IMR-90 (cell line): ENCODE measurements at regions not wholly inside any gene's neighbourhood (a gene's known extent, or its start where the extent isn't known, plus 50 kb on each side); places are given as distances from the start of the nearest gene placed in this dataset.

ENCODE experiments used
- ATAC-seq: fragments of 200-7000 bp; cut with Tn5 transposase; 2 replicates; pipeline ENCODE4 v1.9.1; 2020; ENCODE audit warnings: low read depth, mild to moderate bottlenecking, moderate library complexity
- BruUV-seq: library from RNA; stranded (reverse); fragments of 400-500 nt; replicated peaks from 2 replicates; lab custom pipeline; 2021; lab: Mats Ljungman, UMichigan
- CTCF ChIA-PET: fragments of 300-600 bp; formaldehyde crosslinking; extraction: SDS; loops from one replicate; lab custom pipeline; 2021; ENCODE audit warnings: antibody characterized with exemption; lab: Yijun Ruan, JAX
- POLR2A ChIA-PET: fragments of 300-600 bp; sonication (Branson Sonifier 250); formaldehyde crosslinking; loops from one replicate; lab custom pipeline; 2022; ENCODE audit warnings: antibody characterized with exemption; ENCODE audit not compliant: unreplicated experiment; lab: Charles Lee
- DNase-seq: peaks from one replicate; pipeline ENCODE4 v3.0.0; 2013
- H2AFZ ChIP-seq: replicated peaks from 2 replicates; pipeline ENCODE3; 2013; ENCODE audit warnings: low read length, mild to moderate bottlenecking; ENCODE audit not compliant: poor library complexity
- H2AK5ac ChIP-seq: 2 replicates; pipeline ENCODE4 v1.6.1; 2013; ENCODE audit warnings: low read depth, low read length, inconsistent platforms
- H2AK9ac ChIP-seq: replicated peaks from 2 replicates; pipeline ENCODE3; 2013; ENCODE audit warnings: mild to moderate bottlenecking, low read depth, low read length, moderate library complexity; ENCODE audit not compliant: poor library complexity
- H2BK120ac ChIP-seq: 2 replicates; pipeline ENCODE4 v1.6.1; 2013; ENCODE audit warnings: low read depth, low read length, inconsistent platforms
- H2BK15ac ChIP-seq: 3 replicates; pipeline ENCODE4 v1.6.1; 2013; ENCODE audit warnings: low read depth, low read length, inconsistent platforms
- H2BK20ac ChIP-seq: 2 replicates; pipeline ENCODE4 v1.6.1; 2013; ENCODE audit warnings: low read depth, mild to moderate bottlenecking, inconsistent platforms, low read length, moderate library complexity
- H2BK5ac ChIP-seq: 2 replicates; pipeline ENCODE4 v1.6.1; 2013; ENCODE audit warnings: mild to moderate bottlenecking, low read depth, low read length, inconsistent platforms; ENCODE audit not compliant: poor library complexity, severe bottlenecking
- H3K14ac ChIP-seq: replicated peaks from 2 replicates; pipeline ENCODE4 v1.6.1; 2013; ENCODE audit warnings: low read depth, low read length, inconsistent platforms
- H3K18ac ChIP-seq: 2 replicates; pipeline ENCODE4 v1.6.1; 2013; ENCODE audit warnings: low read depth, low read length, control low read depth
- H3K23ac ChIP-seq: 2 replicates; pipeline ENCODE4 v1.6.1; 2013; ENCODE audit warnings: low read depth, low read length, inconsistent platforms
- H3K27ac ChIP-seq: 2 replicates; pipeline ENCODE4 v1.5.1; 2013; ENCODE audit warnings: mild to moderate bottlenecking, control low read depth, low read length; ENCODE audit not compliant: insufficient read depth
- H3K27me3 ChIP-seq: 2 replicates; pipeline ENCODE4 v1.6.1; 2013; ENCODE audit warnings: low read length; ENCODE audit not compliant: control insufficient read depth, insufficient read depth
- H3K36me3 ChIP-seq: 2 replicates; pipeline ENCODE4 v1.6.1; 2013; ENCODE audit warnings: low read length, mixed read lengths; ENCODE audit not compliant: control insufficient read depth, insufficient read depth
- H3K4ac ChIP-seq: 2 replicates; pipeline ENCODE4 v1.6.1; 2013; ENCODE audit warnings: low read depth, low read length, inconsistent platforms
- H3K4me1 ChIP-seq: 2 replicates; pipeline ENCODE4 v1.6.1; 2013; ENCODE audit warnings: low read length, mixed read lengths; ENCODE audit not compliant: control insufficient read depth, insufficient read depth
- H3K4me2 ChIP-seq: 2 replicates; pipeline ENCODE4 v1.6.1; 2013; ENCODE audit warnings: low read depth, mild to moderate bottlenecking, control low read depth, low read length, moderate library complexity
- H3K4me3 ChIP-seq: 2 replicates; pipeline ENCODE4 v1.5.1; 2013; ENCODE audit warnings: low read depth, mild to moderate bottlenecking, control low read depth, low read length, moderate library complexity; ENCODE audit not compliant: insufficient read depth
- H3K56ac ChIP-seq: 2 replicates; pipeline ENCODE4 v1.6.1; 2013; ENCODE audit warnings: low read length, inconsistent platforms; ENCODE audit not compliant: insufficient read depth; ENCODE audit errors: extremely low read depth
- H3K79me1 ChIP-seq, 2 experiments: 2 replicates each; pipeline ENCODE4 v1.6.1; 2013; ENCODE audit warnings: low read length in 2 of 2, inconsistent platforms in 1 of 2, low read depth in 1 of 2
- H3K9ac ChIP-seq: 2 replicates; pipeline ENCODE4 v1.6.1; 2013; ENCODE audit warnings: low read depth, low read length, control low read depth
- H3K9me1 ChIP-seq: 2 replicates; pipeline ENCODE4 v1.6.1; 2013; ENCODE audit warnings: low read length, inconsistent platforms; ENCODE audit not compliant: insufficient read depth
- H3K9me3 ChIP-seq: 2 replicates; pipeline ENCODE4 v1.6.1; 2013; ENCODE audit warnings: low read length; ENCODE audit not compliant: control insufficient read depth, insufficient read depth
- H4K20me1 ChIP-seq: 2 replicates; pipeline ENCODE4 v1.6.1; 2013; ENCODE audit warnings: low read length, inconsistent platforms; ENCODE audit not compliant: insufficient read depth
- H4K5ac ChIP-seq: 2 replicates; pipeline ENCODE4 v1.6.1; 2013; ENCODE audit warnings: mild to moderate bottlenecking, low read depth, low read length, control low read depth
- H4K8ac ChIP-seq, 2 experiments: 2 replicates each; pipeline ENCODE4 v1.6.1; 2013; ENCODE audit warnings: low read depth in 2 of 2, low read length in 2 of 2, control low read depth in 1 of 2, inconsistent platforms in 1 of 2
- H4K91ac ChIP-seq: 2 replicates; pipeline ENCODE4 v1.6.1; 2013; ENCODE audit warnings: low read depth, low read length, inconsistent platforms; ENCODE audit not compliant: insufficient read depth
- CEBPB ChIP-seq: IDR thresholded peaks from 2 replicates; pipeline ENCODE4 v1.6.1; 2012; ENCODE audit warnings: low read depth, low read length, improper control_type of control experiment
- CHD1 ChIP-seq: IDR thresholded peaks from 2 replicates; pipeline ENCODE4 v1.6.1; 2012; ENCODE audit warnings: low read depth, low read length, improper control_type of control experiment
- FOS ChIP-seq: fragments of 150-350 bp; IDR thresholded peaks from 2 replicates; pipeline ENCODE4 v1.6.1; 2016; ENCODE audit warnings: low read depth, low read length
- MAFK ChIP-seq: IDR thresholded peaks from 2 replicates; pipeline ENCODE4 v1.6.1; 2012; ENCODE audit warnings: low read depth, low read length, improper control_type of control experiment
- MAZ ChIP-seq: IDR thresholded peaks from 2 replicates; pipeline ENCODE4 v1.6.1; 2012; ENCODE audit warnings: low read depth, mild to moderate bottlenecking, low read length, improper control_type of control experiment, moderate library complexity, borderline replicate concordance
- MXI1 ChIP-seq: IDR thresholded peaks from 2 replicates; pipeline ENCODE4 v1.6.1; 2012; ENCODE audit warnings: low read depth, mild to moderate bottlenecking, low read length, moderate library complexity, borderline replicate concordance
- NFE2L2 ChIP-seq: fragments of 150-350 bp; IDR thresholded peaks from 2 replicates; pipeline ENCODE4 v1.6.1; 2016; ENCODE audit warnings: low read depth, mild to moderate bottlenecking, low read length
- POLR2A ChIP-seq: IDR thresholded peaks from 2 replicates; pipeline ENCODE4 v1.6.1; 2012; ENCODE audit warnings: mild to moderate bottlenecking, low read depth, low read length
- RAD21 ChIP-seq: IDR thresholded peaks from 2 replicates; pipeline ENCODE4 v1.6.1; 2012; ENCODE audit warnings: low read length, improper control_type of control experiment
- RFX5 ChIP-seq: IDR thresholded peaks from 2 replicates; pipeline ENCODE4 v1.8.0; 2012; ENCODE audit warnings: low read depth, mild to moderate bottlenecking, low read length, moderate library complexity
- SMC3 ChIP-seq: fragments of 150-350 bp; IDR thresholded peaks from 2 replicates; pipeline ENCODE4 v1.6.1; 2016; ENCODE audit warnings: low read depth, mild to moderate bottlenecking, antibody characterized with exemption, low read length, moderate library complexity
- WGBS, 2 experiments: methylation state at CpG; one replicate each; pipeline versions ENCODE4 v1.1.5 to v1.1.7; 2013; ENCODE audit warnings: missing lambda C conversion rate in 2 of 2; ENCODE audit not compliant: insufficient read length in 1 of 2; ENCODE audit errors: extremely low coverage in 2 of 2; 5-methylcytosine and 5-hydroxymethylcytosine counted together
- dilution Hi-C: fragments of 300-500 bp; cut with HindIII; formaldehyde crosslinking; loops from one replicate; pipeline ENCODE4 v1.14.3; 2018; ENCODE audit warnings: low sequenced_read_pairs; ENCODE audit not compliant: unreplicated experiment
- in situ Hi-C: fragments of 300-500 bp; cut with MboI; formaldehyde crosslinking; loops from 3 replicates; pipeline ENCODE4 v1.14.3; 2019; ENCODE audit warnings: low sequenced_read_pairs, inconsistent platforms, mixed read lengths
- intact Hi-C: fragments of 100-400 bp; cut with micrococcal nuclease; formaldehyde crosslinking; loops from 2 replicates; pipeline ENCODE4 v1.10.0; 2022
- TF ChIP-seq, protein P1 (sequence below): fragments of 150-350 bp; IDR thresholded peaks from 2 replicates; pipeline ENCODE4 v1.6.1; 2016; ENCODE audit warnings: low read depth, mild to moderate bottlenecking, low read length, moderate library complexity, borderline replicate concordance
- TF ChIP-seq, protein P2 (sequence below): fragments of 150-350 bp; IDR thresholded peaks from 2 replicates; pipeline ENCODE4 v1.6.1; 2017; ENCODE audit warnings: mild to moderate bottlenecking, antibody characterized with exemption, low read length, low read depth

DNA sequence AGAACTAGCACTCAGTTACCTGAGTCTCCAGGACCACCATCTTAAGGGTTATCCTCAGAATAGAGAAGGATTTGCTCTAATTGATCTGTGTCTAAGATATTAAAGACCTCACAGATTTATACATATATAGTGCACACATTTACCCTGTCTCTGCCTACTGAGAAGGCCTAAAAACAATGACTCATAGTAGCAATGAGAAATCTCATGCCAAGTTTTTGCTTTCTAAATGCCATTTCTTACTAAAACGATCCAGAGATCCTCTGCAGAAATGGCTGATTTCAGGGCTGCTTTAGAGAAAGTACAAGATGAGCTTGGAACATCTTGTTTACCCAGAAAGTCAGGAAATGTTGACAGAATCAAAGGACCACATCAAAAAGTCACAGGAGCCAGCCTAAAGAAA, 79.1 kb upstream of the INPP4B start:
- Histone ChIP-seq H3K79me1 (no peaks in the 10 kb centered on the region), H4K20me1 (no peaks in the 10 kb centered on the region), H3K18ac (no peak overlapping the region), H3K4me3 (no peak overlapping the region), H2AK5ac (no peak overlapping the region), H2AK9ac (no peak overlapping the region), H3K14ac (no peak overlapping the region), H4K91ac (no peak overlapping the region), H3K4me1 (no peaks in the 10 kb centered on the region), H2BK15ac (no peak overlapping the region), H3K9me1 (no peaks in the 10 kb centered on the region), H3K27ac (no peak overlapping the region), H3K36me3 (no peaks in the 10 kb centered on the region), H4K8ac (no peak overlapping the region), H3K4ac (no peak overlapping the region), H4K5ac (no peak overlapping the region), H3K9me3 (no peaks in the 10 kb centered on the region), H2AFZ (no peak overlapping the region), H3K9ac (no peak overlapping the region), H3K4me2 (no peak overlapping the region), H2BK120ac (no peak overlapping the region), H2BK5ac (no peak overlapping the region), H2BK20ac (no peak overlapping the region), H3K27me3 (no peaks in the 10 kb centered on the region), H3K56ac (no peak overlapping the region), H3K23ac (no peak overlapping the region)
- POLR2A ChIA-PET = no interaction called here
- DNase-seq (no peak), ATAC-seq (no peak)
- CTCF ChIA-PET = no interaction called here
- dilution Hi-C loops (no loop called here), in situ Hi-C loops (no loop called here), intact Hi-C loops (loop anchor here (10.0 kb wide), 1 partner anchor 150 kb away; no protein-coding TSS in a partner anchor)
- no CpG with 5 or more reads among the region's 1 CpG for WGBS, 2 experiments
- TF ChIP-seq RFX5 = no peak
- TF ChIP-seq FOS = no peak
- TF ChIP-seq RAD21 = no peak
- TF ChIP-seq MXI1 = no peak
- TF ChIP-seq, protein P1, sequence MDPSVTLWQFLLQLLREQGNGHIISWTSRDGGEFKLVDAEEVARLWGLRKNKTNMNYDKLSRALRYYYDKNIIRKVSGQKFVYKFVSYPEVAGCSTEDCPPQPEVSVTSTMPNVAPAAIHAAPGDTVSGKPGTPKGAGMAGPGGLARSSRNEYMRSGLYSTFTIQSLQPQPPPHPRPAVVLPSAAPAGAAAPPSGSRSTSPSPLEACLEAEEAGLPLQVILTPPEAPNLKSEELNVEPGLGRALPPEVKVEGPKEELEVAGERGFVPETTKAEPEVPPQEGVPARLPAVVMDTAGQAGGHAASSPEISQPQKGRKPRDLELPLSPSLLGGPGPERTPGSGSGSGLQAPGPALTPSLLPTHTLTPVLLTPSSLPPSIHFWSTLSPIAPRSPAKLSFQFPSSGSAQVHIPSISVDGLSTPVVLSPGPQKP = no peak
- TF ChIP-seq CHD1 = no peak
- TF ChIP-seq NFE2L2 = no peak
- TF ChIP-seq MAZ = no peak
- TF ChIP-seq CEBPB = no peak
- no peak for TF ChIP-seq SMC3
- TF ChIP-seq POLR2A = no peak
- TF ChIP-seq, protein P2, sequence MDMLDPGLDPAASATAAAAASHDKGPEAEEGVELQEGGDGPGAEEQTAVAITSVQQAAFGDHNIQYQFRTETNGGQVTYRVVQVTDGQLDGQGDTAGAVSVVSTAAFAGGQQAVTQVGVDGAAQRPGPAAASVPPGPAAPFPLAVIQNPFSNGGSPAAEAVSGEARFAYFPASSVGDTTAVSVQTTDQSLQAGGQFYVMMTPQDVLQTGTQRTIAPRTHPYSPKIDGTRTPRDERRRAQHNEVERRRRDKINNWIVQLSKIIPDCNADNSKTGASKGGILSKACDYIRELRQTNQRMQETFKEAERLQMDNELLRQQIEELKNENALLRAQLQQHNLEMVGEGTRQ = no peak
- TF ChIP-seq MAFK = no peak
- BruUV-seq = no TSS peak
